HEK293 (cell line): ENCODE measurements at regions not wholly inside any gene's neighbourhood (a gene's known extent, or its start where the extent isn't known, plus 50 kb on each side); places are given as distances from the start of the nearest gene placed in this dataset.

Source experiments
- CTCF ChIA-PET: fragments of 350-600 bp; formaldehyde crosslinking; extraction: SDS; loops from one replicate; lab custom pipeline; 2021; ENCODE audit warnings: antibody characterized with exemption; lab: Yijun Ruan, JAX
- POLR2A ChIA-PET: fragments of 300-600 bp; formaldehyde crosslinking; extraction: SDS; loops from one replicate; lab custom pipeline; 2020; ENCODE audit warnings: antibody characterized with exemption, inconsistent platforms; lab: Yijun Ruan, JAX
- H3K27ac ChIP-seq: fragments of 200-500 bp; sonication (Bioruptor generic); 2 replicates; pipeline ENCODE4 v1.5.1; 2014; ENCODE audit warnings: low read depth, low read length, control low read depth, inconsistent platforms; ENCODE audit errors: extremely low read depth
- H3K36me3 ChIP-seq, 2 experiments: fragments of 200-500 bp in 1 of 2; sonication (Bioruptor generic) in 1 of 2; 1 replicate in 1 of 2; 2 replicates in 1 of 2; pipeline ENCODE4 v1.5.1; 2014 to 2017; ENCODE audit warnings: inconsistent platforms in 2 of 2, low read length in 2 of 2; ENCODE audit not compliant: control insufficient read depth in 2 of 2, insufficient read depth in 1 of 2
- H3K4me1 ChIP-seq: fragments of 200-500 bp; sonication (Bioruptor generic); 2 replicates; pipeline ENCODE4 v1.5.1; 2014; ENCODE audit warnings: mild to moderate bottlenecking, low read length, inconsistent platforms; ENCODE audit not compliant: control insufficient read depth, insufficient read depth
- H3K4me3 ChIP-seq: 2 replicates; pipeline ENCODE4 v1.5.1; 2011; ENCODE audit warnings: low read depth, mild to moderate bottlenecking, control low read depth, low read length, moderate library complexity
- H3K9me3 ChIP-seq: fragments of 200-500 bp; sonication (Bioruptor generic); 2 replicates; pipeline ENCODE4 v1.5.1; 2014; ENCODE audit warnings: low read depth, low read length, inconsistent platforms; ENCODE audit not compliant: control insufficient read depth, insufficient read depth
- ELK4 ChIP-seq: IDR thresholded peaks from 2 replicates; pipeline ENCODE4 v1.6.1; 2011; ENCODE audit warnings: mild to moderate bottlenecking, low read depth, low read length, borderline replicate concordance
- GLI2 ChIP-seq: fragments of 450-650 bp; formaldehyde crosslinking; IDR thresholded peaks from 2 replicates; pipeline ENCODE4; 2017; ENCODE audit warnings: missing biosample characterization, missing genetic modification characterization, low read depth, borderline replicate concordance
- MYNN ChIP-seq: fragments of 450-650 bp; formaldehyde crosslinking; IDR thresholded peaks from 2 replicates; pipeline ENCODE4 v1.5.1; 2016; ENCODE audit warnings: missing biosample characterization, missing genetic modification characterization, borderline replicate concordance
- OVOL3 ChIP-seq: fragments of 450-650 bp; formaldehyde crosslinking; IDR thresholded peaks from 2 replicates; pipeline ENCODE4 v1.5.1; 2016; ENCODE audit warnings: missing biosample characterization, missing genetic modification characterization
- PBX3 ChIP-seq: sonication (generic); formaldehyde crosslinking; IDR thresholded peaks from 2 replicates; pipeline ENCODE4 v1.8.1; 2022; ENCODE audit warnings: mild to moderate bottlenecking, moderate library complexity, missing genetic modification reagents
- REPIN1 ChIP-seq: fragments of 450-650 bp; formaldehyde crosslinking; IDR thresholded peaks from 2 replicates; pipeline ENCODE4 v1.5.1; 2017; ENCODE audit warnings: missing biosample characterization, missing genetic modification characterization, low read depth
- YY2 ChIP-seq: fragments of 450-650 bp; formaldehyde crosslinking; IDR thresholded peaks from 2 replicates; pipeline ENCODE4 v1.5.1; 2016; ENCODE audit warnings: missing biosample characterization, missing genetic modification characterization
- ZBTB20 ChIP-seq: fragments of 450-650 bp; formaldehyde crosslinking; IDR thresholded peaks from 2 replicates; pipeline ENCODE4 v1.5.1; 2016; ENCODE audit warnings: missing biosample characterization, missing genetic modification characterization
- ZBTB8A ChIP-seq: fragments of 450-650 bp; formaldehyde crosslinking; IDR thresholded peaks from 2 replicates; pipeline ENCODE4 v1.5.1; 2016; ENCODE audit warnings: missing biosample characterization, missing genetic modification characterization
- ZNF10 ChIP-seq: fragments of 450-650 bp; formaldehyde crosslinking; IDR thresholded peaks from 2 replicates; pipeline ENCODE4 v1.5.1; 2017; ENCODE audit warnings: missing biosample characterization, missing genetic modification characterization
- ZNF169 ChIP-seq: fragments of 450-650 bp; formaldehyde crosslinking; IDR thresholded peaks from 2 replicates; pipeline ENCODE4 v1.5.1; 2016; ENCODE audit warnings: missing biosample characterization, missing genetic modification characterization
- ZNF266 ChIP-seq: fragments of 450-650 bp; formaldehyde crosslinking; IDR thresholded peaks from 2 replicates; pipeline ENCODE4 v1.5.1; 2016; ENCODE audit warnings: missing biosample characterization, missing genetic modification characterization, low read depth
- ZNF354C ChIP-seq: fragments of 450-650 bp; formaldehyde crosslinking; IDR thresholded peaks from 2 replicates; pipeline ENCODE4 v1.5.1; 2016; ENCODE audit warnings: missing biosample characterization, missing genetic modification characterization, low read depth, borderline replicate concordance
- ZNF398 ChIP-seq: fragments of 450-650 bp; formaldehyde crosslinking; IDR thresholded peaks from 2 replicates; pipeline ENCODE4 v1.5.1; 2017; ENCODE audit warnings: missing biosample characterization, missing genetic modification characterization
- ZNF416 ChIP-seq: fragments of 450-650 bp; formaldehyde crosslinking; IDR thresholded peaks from 2 replicates; pipeline ENCODE4 v1.5.1; 2016; ENCODE audit warnings: missing biosample characterization, missing genetic modification characterization
- ZNF555 ChIP-seq: fragments of 450-650 bp; formaldehyde crosslinking; conservative IDR thresholded peaks from 2 replicates; pipeline ENCODE4 v1.5.1; 2017; ENCODE audit warnings: missing biosample characterization, mild to moderate bottlenecking, missing genetic modification characterization, inconsistent platforms
- ZNF585B ChIP-seq: fragments of 450-650 bp; formaldehyde crosslinking; IDR thresholded peaks from 2 replicates; pipeline ENCODE4 v1.5.1; 2016; ENCODE audit warnings: missing biosample characterization, missing genetic modification characterization
- ZNF626 ChIP-seq: fragments of 450-650 bp; sonication (Bioruptor Pico); formaldehyde crosslinking; IDR thresholded peaks from 2 replicates; pipeline ENCODE4 v1.5.1; 2018; ENCODE audit warnings: missing biosample characterization, missing genetic modification characterization, inconsistent platforms
- ZNF707 ChIP-seq: fragments of 450-650 bp; formaldehyde crosslinking; IDR thresholded peaks from 2 replicates; pipeline ENCODE4 v1.5.1; 2016; ENCODE audit warnings: missing biosample characterization, missing genetic modification characterization
- ZNF837 ChIP-seq: fragments of 450-650 bp; formaldehyde crosslinking; IDR thresholded peaks from 2 replicates; pipeline ENCODE4 v1.5.1; 2016; ENCODE audit warnings: missing biosample characterization, missing genetic modification characterization
- ZNF843 ChIP-seq: fragments of 450-650 bp; formaldehyde crosslinking; IDR thresholded peaks from 2 replicates; pipeline ENCODE4 v1.5.1; 2016; ENCODE audit warnings: missing biosample characterization, missing genetic modification characterization
- ZXDB ChIP-seq: fragments of 450-650 bp; formaldehyde crosslinking; IDR thresholded peaks from 2 replicates; pipeline ENCODE4 v1.5.1; 2016; ENCODE audit warnings: missing biosample characterization, missing genetic modification characterization
- TF ChIP-seq, protein P1 (sequence below): fragments of 450-650 bp; formaldehyde crosslinking; IDR thresholded peaks from 2 replicates; pipeline ENCODE4 v1.5.1; 2017; ENCODE audit warnings: missing biosample characterization, missing genetic modification characterization
- TF ChIP-seq, protein P2 (sequence below): fragments of 450-650 bp; formaldehyde crosslinking; IDR thresholded peaks from 2 replicates; pipeline ENCODE4 v1.5.1; 2016; ENCODE audit warnings: missing biosample characterization, missing genetic modification characterization

GRCh38 chr2:56816666-56817065, 632.9 kb downstream of the CCDC85A start (continued):
- TF ChIP-seq, protein P1, sequence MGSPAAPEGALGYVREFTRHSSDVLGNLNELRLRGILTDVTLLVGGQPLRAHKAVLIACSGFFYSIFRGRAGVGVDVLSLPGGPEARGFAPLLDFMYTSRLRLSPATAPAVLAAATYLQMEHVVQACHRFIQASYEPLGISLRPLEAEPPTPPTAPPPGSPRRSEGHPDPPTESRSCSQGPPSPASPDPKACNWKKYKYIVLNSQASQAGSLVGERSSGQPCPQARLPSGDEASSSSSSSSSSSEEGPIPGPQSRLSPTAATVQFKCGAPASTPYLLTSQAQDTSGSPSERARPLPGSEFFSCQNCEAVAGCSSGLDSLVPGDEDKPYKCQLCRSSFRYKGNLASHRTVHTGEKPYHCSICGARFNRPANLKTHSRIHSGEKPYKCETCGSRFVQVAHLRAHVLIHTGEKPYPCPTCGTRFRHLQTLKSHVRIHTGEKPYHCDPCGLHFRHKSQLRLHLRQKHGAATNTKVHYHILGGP (tag by site-specific recombination), result no peak
- TF ChIP-seq ZBTB20 (no peak), ZNF169 (tag by site-specific recombination) (no peak), YY2 (tag by site-specific recombination) (no peak), ZNF354C (tag by site-specific recombination) (no peak), ZXDB (tag by site-specific recombination) (no peak), OVOL3 (tag by site-specific recombination) (no peak), ZNF707 (tag by site-specific recombination) (no peak)

DNA sequence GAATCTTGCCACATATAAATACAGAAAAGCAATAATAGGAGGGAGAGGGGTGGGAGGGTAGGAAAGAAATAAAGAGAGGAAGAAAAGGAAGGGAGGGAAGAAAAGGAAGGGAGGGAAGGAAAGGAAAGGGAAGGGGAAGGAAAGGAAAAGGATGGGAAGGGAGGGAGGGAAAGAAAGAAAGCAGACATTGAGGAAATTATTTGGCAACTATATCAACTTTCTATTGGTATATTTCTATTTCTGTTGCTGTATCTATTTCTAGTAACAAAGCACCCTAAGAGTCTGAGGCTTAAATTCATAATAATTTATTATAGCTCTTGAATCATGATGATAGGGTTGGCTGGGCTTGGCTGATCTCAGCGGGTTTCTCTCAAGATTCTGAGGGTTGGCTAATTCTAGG, 648.0 kb downstream of the CCDC85A start:
- CTCF ChIA-PET, result no interaction called here

More for the DNA sequence above, 648.0 kb downstream of the CCDC85A start:
- Histone ChIP-seq H3K36me3 (no peaks in the 10 kb centered on the region), H3K4me1 (no peaks in the 10 kb centered on the region), H3K4me3 (no peak overlapping the region), H3K27ac (no peak overlapping the region), H3K9me3 (no peaks in the 10 kb centered on the region)
- TF ChIP-seq, protein P2, sequence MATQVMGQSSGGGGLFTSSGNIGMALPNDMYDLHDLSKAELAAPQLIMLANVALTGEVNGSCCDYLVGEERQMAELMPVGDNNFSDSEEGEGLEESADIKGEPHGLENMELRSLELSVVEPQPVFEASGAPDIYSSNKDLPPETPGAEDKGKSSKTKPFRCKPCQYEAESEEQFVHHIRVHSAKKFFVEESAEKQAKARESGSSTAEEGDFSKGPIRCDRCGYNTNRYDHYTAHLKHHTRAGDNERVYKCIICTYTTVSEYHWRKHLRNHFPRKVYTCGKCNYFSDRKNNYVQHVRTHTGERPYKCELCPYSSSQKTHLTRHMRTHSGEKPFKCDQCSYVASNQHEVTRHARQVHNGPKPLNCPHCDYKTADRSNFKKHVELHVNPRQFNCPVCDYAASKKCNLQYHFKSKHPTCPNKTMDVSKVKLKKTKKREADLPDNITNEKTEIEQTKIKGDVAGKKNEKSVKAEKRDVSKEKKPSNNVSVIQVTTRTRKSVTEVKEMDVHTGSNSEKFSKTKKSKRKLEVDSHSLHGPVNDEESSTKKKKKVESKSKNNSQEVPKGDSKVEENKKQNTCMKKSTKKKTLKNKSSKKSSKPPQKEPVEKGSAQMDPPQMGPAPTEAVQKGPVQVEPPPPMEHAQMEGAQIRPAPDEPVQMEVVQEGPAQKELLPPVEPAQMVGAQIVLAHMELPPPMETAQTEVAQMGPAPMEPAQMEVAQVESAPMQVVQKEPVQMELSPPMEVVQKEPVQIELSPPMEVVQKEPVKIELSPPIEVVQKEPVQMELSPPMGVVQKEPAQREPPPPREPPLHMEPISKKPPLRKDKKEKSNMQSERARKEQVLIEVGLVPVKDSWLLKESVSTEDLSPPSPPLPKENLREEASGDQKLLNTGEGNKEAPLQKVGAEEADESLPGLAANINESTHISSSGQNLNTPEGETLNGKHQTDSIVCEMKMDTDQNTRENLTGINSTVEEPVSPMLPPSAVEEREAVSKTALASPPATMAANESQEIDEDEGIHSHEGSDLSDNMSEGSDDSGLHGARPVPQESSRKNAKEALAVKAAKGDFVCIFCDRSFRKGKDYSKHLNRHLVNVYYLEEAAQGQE (tag by site-specific recombination), result no peak
- no peak for TF ChIP-seq ZNF555
- no peak for TF ChIP-seq ELK4
- no peak for TF ChIP-seq REPIN1 (tag by site-specific recombination)
- TF ChIP-seq ZNF10 (tag by site-specific recombination), result no peak
- no peak for TF ChIP-seq ZNF626 (tag by site-specific recombination)
- no peak for TF ChIP-seq ZBTB8A
- no peak for TF ChIP-seq PBX3 (CRISPR knock-in tag)
- no peak for TF ChIP-seq ZNF398 (tag by site-specific recombination)
- TF ChIP-seq GLI2 (tag by site-specific recombination), result no peak
- TF ChIP-seq ZNF416 (tag by site-specific recombination), result no peak
- TF ChIP-seq ZNF843 (tag by site-specific recombination), result no peak
- no peak for TF ChIP-seq ZNF585B (tag by site-specific recombination)
- no peak for TF ChIP-seq ZNF837
- TF ChIP-seq MYNN (tag by site-specific recombination), result no peak
- no peak for TF ChIP-seq ZNF266 (tag by site-specific recombination)
- POLR2A ChIA-PET, result no interaction called here
